HEK293T (cell line): ENCODE measurements at regions not wholly inside any gene's neighbourhood (a gene's known extent, or its start where the extent isn't known, plus 50 kb on each side); places are given as distances from the start of the nearest gene placed in this dataset.

ENCODE experiments used
- CTCF ChIA-PET: fragments of 350-600 bp; formaldehyde crosslinking; extraction: SDS; loops from one replicate; lab custom pipeline; 2021; ENCODE audit warnings: antibody characterized with exemption, inconsistent platforms; lab: Yijun Ruan, JAX
- POLR2A ChIA-PET: fragments of 350-600 bp; formaldehyde crosslinking; extraction: SDS; loops from one replicate; lab custom pipeline; 2020; ENCODE audit warnings: antibody characterized with exemption, inconsistent platforms; lab: Yijun Ruan, JAX
- DNase-seq: peaks from one replicate; pipeline ENCODE4 v3.0.0; 2012; ENCODE audit warnings: mixed read lengths; ENCODE audit errors: extremely low spot score
- ARNT ChIP-seq: fragments of 450-650 bp; IDR thresholded peaks from 2 replicates; pipeline ENCODE4 v1.6.1; 2017; ENCODE audit warnings: mild to moderate bottlenecking
- BHLHE40 ChIP-seq: fragments of 450-650 bp; IDR thresholded peaks from 2 replicates; pipeline ENCODE4 v1.6.1; 2016; ENCODE audit warnings: mild to moderate bottlenecking, moderate library complexity, borderline replicate concordance
- CTBP1 ChIP-seq: fragments of 450-650 bp; IDR thresholded peaks from 2 replicates; pipeline ENCODE4 v1.6.1; 2016; ENCODE audit warnings: borderline replicate concordance
- ELF4 ChIP-seq: fragments of 450-650 bp; IDR thresholded peaks from 2 replicates; pipeline ENCODE4 v1.6.1; 2017; ENCODE audit warnings: antibody characterized with exemption
- FOXA1 ChIP-seq: fragments of 450-650 bp; IDR thresholded peaks from 2 replicates; pipeline ENCODE4 v1.6.1; 2016; ENCODE audit warnings: mild to moderate bottlenecking
- FOXK2 ChIP-seq: fragments of 450-650 bp; IDR thresholded peaks from 2 replicates; pipeline ENCODE4 v1.6.1; 2016; ENCODE audit warnings: mild to moderate bottlenecking
- FOXM1 ChIP-seq: fragments of 450-650 bp; IDR thresholded peaks from 2 replicates; pipeline ENCODE4 v1.6.1; 2017; ENCODE audit warnings: mild to moderate bottlenecking, borderline replicate concordance
- HDGF ChIP-seq: fragments of 450-650 bp; IDR thresholded peaks from 2 replicates; pipeline ENCODE4 v1.6.1; 2017; ENCODE audit warnings: antibody characterized with exemption, borderline replicate concordance
- L3MBTL2 ChIP-seq: fragments of 450-650 bp; conservative IDR thresholded peaks from 2 replicates; pipeline ENCODE4 v1.6.1; 2016; ENCODE audit warnings: mild to moderate bottlenecking
- LEF1 ChIP-seq: fragments of 450-650 bp; IDR thresholded peaks from 2 replicates; pipeline ENCODE4 v1.6.1; 2017; ENCODE audit warnings: mild to moderate bottlenecking, borderline replicate concordance
- NFRKB ChIP-seq: fragments of 450-650 bp; IDR thresholded peaks from 2 replicates; pipeline ENCODE4 v1.6.1; 2016; ENCODE audit warnings: mild to moderate bottlenecking, moderate library complexity
- SP1 ChIP-seq: fragments of 450-650 bp; IDR thresholded peaks from 2 replicates; pipeline ENCODE4 v1.6.1; 2017
- SUZ12 ChIP-seq: fragments of 450-650 bp; IDR thresholded peaks from 2 replicates; pipeline ENCODE4 v1.6.1; 2016; ENCODE audit warnings: mild to moderate bottlenecking
- TARDBP ChIP-seq: fragments of 450-650 bp; IDR thresholded peaks from 2 replicates; pipeline ENCODE4 v1.6.1; 2016
- ZNF384 ChIP-seq: fragments of 450-650 bp; IDR thresholded peaks from 2 replicates; pipeline ENCODE4 v1.6.1; 2016
- TF ChIP-seq, protein P1 (sequence below): fragments of 450-650 bp; IDR thresholded peaks from 2 replicates; pipeline ENCODE4 v1.6.1; 2016

DNA sequence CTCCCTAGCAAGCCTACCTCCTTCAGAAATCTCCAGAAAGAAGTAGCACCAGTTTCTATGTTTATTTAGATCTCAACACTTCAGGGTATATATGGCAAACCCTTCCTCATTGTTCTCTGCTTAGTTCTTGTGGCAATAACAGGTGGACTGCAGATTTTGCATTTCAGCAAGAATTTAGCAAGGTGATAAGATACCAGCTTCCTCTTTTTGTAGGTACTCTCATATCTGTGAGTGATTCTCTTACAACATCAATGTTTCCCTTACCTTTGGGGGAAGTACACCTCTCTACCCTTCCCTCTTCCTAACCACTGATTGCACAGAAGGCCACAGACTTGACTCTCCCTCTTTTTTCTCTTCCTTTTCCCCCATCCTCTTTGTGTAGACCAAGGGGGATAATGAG, 230.9 kb upstream of the SESN3 start:
- DNase-seq: no peak
- TF ChIP-seq LEF1 (no peak), BHLHE40 (no peak), NFRKB (no peak), CTBP1 (no peak), ELF4 (no peak), SP1 (no peak), FOXK2 (no peak)
- ChIA-PET CTCF (interaction anchor here (0.6 kb wide), 1 partner anchor 243 kb away, joined by 3 read pairs; no protein-coding TSS in a partner anchor), POLR2A (no interaction called here)

GRCh38 chr11:95461348-95461747, 230.3 kb upstream of the SESN3 start:
- ChIA-PET CTCF (no interaction called here), POLR2A (no interaction called here)
- TF ChIP-seq, protein P1, sequence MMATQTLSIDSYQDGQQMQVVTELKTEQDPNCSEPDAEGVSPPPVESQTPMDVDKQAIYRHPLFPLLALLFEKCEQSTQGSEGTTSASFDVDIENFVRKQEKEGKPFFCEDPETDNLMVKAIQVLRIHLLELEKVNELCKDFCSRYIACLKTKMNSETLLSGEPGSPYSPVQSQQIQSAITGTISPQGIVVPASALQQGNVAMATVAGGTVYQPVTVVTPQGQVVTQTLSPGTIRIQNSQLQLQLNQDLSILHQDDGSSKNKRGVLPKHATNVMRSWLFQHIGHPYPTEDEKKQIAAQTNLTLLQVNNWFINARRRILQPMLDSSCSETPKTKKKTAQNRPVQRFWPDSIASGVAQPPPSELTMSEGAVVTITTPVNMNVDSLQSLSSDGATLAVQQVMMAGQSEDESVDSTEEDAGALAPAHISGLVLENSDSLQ: no peak
- no peak for TF ChIP-seq BHLHE40
- TF ChIP-seq FOXK2: no peak
- TF ChIP-seq ZNF384: no peak
- no peak for TF ChIP-seq FOXM1
- no peak for TF ChIP-seq FOXA1
- no peak for TF ChIP-seq L3MBTL2
- no peak for TF ChIP-seq HDGF
- DNase-seq: no peak

GRCh38 chr11:95459291-95460042, 228.5 kb upstream of the SESN3 start:
- CTCF ChIA-PET: no interaction called here
- no peak for DNase-seq
- TF ChIP-seq, protein P1: no peak
- no peak for TF ChIP-seq SUZ12
- no peak for TF ChIP-seq HDGF
- no peak for TF ChIP-seq FOXM1
- TF ChIP-seq CTBP1: no peak
- TF ChIP-seq BHLHE40: no peak
- TF ChIP-seq ZNF384: no peak
- no peak for TF ChIP-seq ELF4
- no peak for TF ChIP-seq NFRKB
- TF ChIP-seq ARNT: no peak
- POLR2A ChIA-PET: no interaction called here

- POLR2A ChIA-PET: no interaction called here
- CTCF ChIA-PET: no interaction called here
- no peak for DNase-seq
- TF ChIP-seq SP1: no peak
- TF ChIP-seq HDGF: no peak
- no peak for TF ChIP-seq ZNF384
- no peak for TF ChIP-seq FOXK2
- no peak for TF ChIP-seq ARNT
- TF ChIP-seq BHLHE40: no peak
- no peak for TF ChIP-seq ELF4
- no peak for TF ChIP-seq TARDBP
These were observed 225.9 kb upstream of the SESN3 start for GRCh38 chr11:95456714-95457491.

DNA sequence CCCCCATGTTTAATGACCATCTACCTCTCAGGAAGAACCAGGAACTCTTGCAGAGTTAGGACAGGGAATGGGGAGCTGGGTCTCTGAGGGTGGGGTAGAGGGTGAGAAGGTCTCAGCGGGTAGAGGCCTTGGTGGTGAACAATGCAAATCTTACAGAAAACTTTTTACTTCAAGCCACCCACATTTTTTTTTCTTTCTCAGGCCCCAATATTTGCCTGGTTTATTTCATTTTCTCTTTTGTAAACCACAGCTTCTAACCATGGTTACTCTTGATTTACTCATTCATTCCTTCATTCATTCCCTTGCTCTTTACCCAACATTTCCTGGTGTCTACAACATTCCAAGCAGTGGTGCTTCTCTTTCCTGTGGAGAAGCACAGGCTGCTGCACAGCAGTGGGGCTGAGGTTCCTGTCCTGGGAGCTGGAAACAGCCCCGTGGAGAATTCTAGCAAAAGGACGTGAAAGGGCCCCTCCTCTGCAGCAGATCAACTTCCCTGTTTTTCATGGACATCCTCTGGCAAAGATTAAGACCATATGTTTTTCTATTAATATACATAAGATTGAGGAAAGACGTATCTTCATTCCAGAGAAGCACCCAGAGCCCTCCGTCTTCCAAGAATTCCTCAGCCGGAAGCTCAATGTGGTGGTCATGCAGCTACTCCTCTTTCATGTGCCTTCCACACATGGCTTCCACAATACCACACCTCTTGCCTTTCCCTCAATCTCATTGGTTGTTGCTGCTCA, 224.4 kb upstream of the SESN3 start:
- POLR2A ChIA-PET: no interaction called here
- CTCF ChIA-PET: no interaction called here
- TF ChIP-seq FOXK2 (no peak), NFRKB (no peak), FOXM1 (no peak), BHLHE40 (no peak), LEF1 (no peak), HDGF (no peak), SP1 (no peak), SUZ12 (no peak), ARNT (no peak), TARDBP (no peak), ELF4 (no peak), FOXA1 (no peak), CTBP1 (no peak), ZNF384 (no peak), L3MBTL2 (no peak)
- TF ChIP-seq, protein P1: no peak

More for the DNA sequence above, 224.4 kb upstream of the SESN3 start:
- DNase-seq: no peak
